Right atrium auricular region (tissue), 2 donors: ENCODE measurements at regions not wholly inside any gene's neighbourhood (a gene's known extent, or its start where the extent isn't known, plus 50 kb on each side); places are given as distances from the start of the nearest gene placed in this dataset.

Experiments used
- DNase-seq: peaks from one replicate; pipeline ENCODE4 v3.0.0-alpha.2; 2019; ENCODE audit warnings: low spot score
- H3K27ac ChIP-seq, 2 donors: fragments of 200-600 bp; sonication (generic); 1 replicate in 1 of 2; 2 replicates in 1 of 2; pipeline ENCODE4 v1.5.1; 2016 to 2019
- H3K27me3 ChIP-seq, 2 donors: fragments of 200-600 bp; sonication (generic); one replicate each; pipeline versions ENCODE4 v1.5.1 to v1.6.0; 2017 to 2019
- H3K36me3 ChIP-seq: fragments of 200-600 bp; sonication (generic); one replicate; pipeline ENCODE4 v1.5.1; 2016
- H3K4me1 ChIP-seq, 2 donors: fragments of 200-600 bp; sonication (generic); one replicate each; pipeline versions ENCODE4 v1.5.1 to v1.6.0; 2017 to 2019
- H3K4me3 ChIP-seq, 2 donors: fragments of 200-600 bp; sonication (generic); 1 replicate in 1 of 2; 2 replicates in 1 of 2; pipeline ENCODE4 v1.5.1; 2017 to 2019; ENCODE audit warnings: mild to moderate bottlenecking in 1 of 2, moderate library complexity in 1 of 2
- H3K9me3 ChIP-seq, 2 donors: fragments of 200-600 bp; sonication (generic); one replicate each; pipeline ENCODE4 v1.5.1; 2019
- CTCF ChIP-seq, 2 donors: fragments of 200-600 bp; sonication (generic); IDR thresholded peaks; one replicate each; pipeline ENCODE4 v1.5.1; 2019; ENCODE audit warnings: antibody characterized with exemption in 2 of 2

- DNase-seq = no peak
- no peak overlapping the region for H3K27ac ChIP-seq
- H3K4me3 ChIP-seq = no peak overlapping the region
- no peaks in the 10 kb centered on the region for H3K9me3 ChIP-seq
- TF ChIP-seq CTCF (IDR thresholded peaks at IDR 0.05) = no peak
- no peaks in the 10 kb centered on the region for H3K36me3 ChIP-seq
- no peaks in the 10 kb centered on the region for H3K4me1 ChIP-seq
- H3K27me3 ChIP-seq = no peaks in the 10 kb centered on the region
These were observed 523.2 kb downstream of the SOX2 start for GRCh38 chr3:182234881-182235280.

GRCh38 chr3:182235504-182235903 is 523.8 kb downstream of the SOX2 start:
- Histone ChIP-seq H3K4me3 (no peak overlapping the region), H3K27me3 (no peaks in the 10 kb centered on the region), H3K9me3 (no peaks in the 10 kb centered on the region), H3K4me1 (no peaks in the 10 kb centered on the region), H3K27ac (no peak overlapping the region), H3K36me3 (no peaks in the 10 kb centered on the region)
- no peak for DNase-seq
- no peak for TF ChIP-seq CTCF (IDR thresholded peaks at IDR 0.05)

GRCh38 chr3:182238126-182238525 is 526.4 kb downstream of the SOX2 start:
- Histone ChIP-seq H3K4me3 (no peak overlapping the region), H3K9me3 (no peaks in the 10 kb centered on the region), H3K36me3 (no peaks in the 10 kb centered on the region), H3K4me1 (peaks cover 0 to 7% of the 10 kb centered on the region in 2 donors), H3K27ac (no peak overlapping the region), H3K27me3 (no peaks in the 10 kb centered on the region)
- no peak for DNase-seq
- TF ChIP-seq CTCF (IDR thresholded peaks at IDR 0.05) = no peak

- TF ChIP-seq CTCF (IDR thresholded peaks at IDR 0.05) = no peak
- no peak overlapping the region for H3K27ac ChIP-seq
- no peaks in the 10 kb centered on the region for H3K9me3 ChIP-seq
- no peaks in the 10 kb centered on the region for H3K27me3 ChIP-seq
- H3K4me3 ChIP-seq = no peak overlapping the region
- no peaks in the 10 kb centered on the region for H3K36me3 ChIP-seq
- peaks cover 0 to 7% of the 10 kb centered on the region in 2 donors for H3K4me1 ChIP-seq
- no peak for DNase-seq
These were observed 527.6 kb downstream of the SOX2 start for GRCh38 chr3:182239316-182239715.

- DNase-seq = no peak
- Histone ChIP-seq H3K4me3 (no peak overlapping the region), H3K27ac (no peak overlapping the region), H3K4me1 (peaks cover 0 to 7% of the 10 kb centered on the region in 2 donors), H3K9me3 (no peaks in the 10 kb centered on the region), H3K27me3 (no peaks in the 10 kb centered on the region), H3K36me3 (no peaks in the 10 kb centered on the region)
- TF ChIP-seq CTCF (IDR thresholded peaks at IDR 0.05) = no peak
These were observed 528.7 kb downstream of the SOX2 start for GRCh38 chr3:182240474-182240873.

- no peak for DNase-seq
- Histone ChIP-seq H3K9me3 (no peaks in the 10 kb centered on the region), H3K4me1 (peaks cover 0 to 7% of the 10 kb centered on the region in 2 donors), H3K4me3 (no peak overlapping the region), H3K27ac (peak overlapping the region; percentile 63 to 77), H3K27me3 (no peaks in the 10 kb centered on the region), H3K36me3 (no peaks in the 10 kb centered on the region)
- TF ChIP-seq CTCF (IDR thresholded peaks at IDR 0.05) = no peak
These were observed 529.6 kb downstream of the SOX2 start for GRCh38 chr3:182241196-182241765.
